Lung (tissue), 11 donors: ENCODE measurements at regions not wholly inside any gene's neighbourhood (a gene's known extent, or its start where the extent isn't known, plus 50 kb on each side); places are given as distances from the start of the nearest gene placed in this dataset.

Experiments
- ATAC-seq: fragments of 200-7000 bp; cut with Tn5 transposase; one replicate; pipeline ENCODE4 v1.9.1; 2020; ENCODE audit warnings: moderate number of reproducible peaks; ENCODE audit not compliant: insufficient read depth, low FRiP score
- DNase-seq, 3 donors: peaks; one replicate each; pipeline ENCODE4 v3.0.0-alpha.2; 2013 to 2017
- H3K27ac ChIP-seq, 2 donors: one replicate each; pipeline ENCODE4 v1.5.1; 2013; ENCODE audit warnings: mild to moderate bottlenecking in 2 of 2, moderate library complexity in 2 of 2, control low read depth in 1 of 2, inconsistent platforms in 1 of 2, low read depth in 1 of 2, low read length in 1 of 2
- H3K27me3 ChIP-seq, 3 donors: one replicate each; pipeline ENCODE4 v1.5.1; 2013; ENCODE audit warnings: low read length in 2 of 3; ENCODE audit not compliant: control insufficient read depth in 3 of 3, insufficient read depth in 3 of 3
- H3K36me3 ChIP-seq, 4 donors: one replicate each; pipeline ENCODE4 v1.5.1; 2013; ENCODE audit warnings: low read length in 4 of 4, mild to moderate bottlenecking in 1 of 4, moderate library complexity in 1 of 4; ENCODE audit not compliant: control insufficient read depth in 4 of 4, insufficient read depth in 4 of 4
- H3K4me1 ChIP-seq, 5 donors: one replicate each; pipeline ENCODE4 v1.5.1; 2013; ENCODE audit warnings: low read length in 5 of 5, mild to moderate bottlenecking in 2 of 5, moderate library complexity in 1 of 5; ENCODE audit not compliant: control insufficient read depth in 5 of 5, insufficient read depth in 5 of 5
- H3K4me3 ChIP-seq: one replicate; pipeline ENCODE4 v1.5.1; 2013; ENCODE audit warnings: mild to moderate bottlenecking, control low read depth, moderate library complexity
- H3K9ac ChIP-seq, 2 donors: one replicate each; pipeline ENCODE4 v1.5.1; 2013; ENCODE audit warnings: low read length in 2 of 2, control low read depth in 1 of 2; ENCODE audit not compliant: insufficient read depth in 1 of 2
- H3K9me3 ChIP-seq, 4 donors: one replicate each; pipeline ENCODE4 v1.5.1; 2013; ENCODE audit warnings: low read length in 3 of 4, mild to moderate bottlenecking in 1 of 4, moderate library complexity in 1 of 4; ENCODE audit not compliant: control insufficient read depth in 4 of 4, insufficient read depth in 3 of 4
- WGBS, 2 donors: extraction: QIAGEN DNeasy Blood & Tissue Kit; methylation state at CpG; one replicate each; pipeline ENCODE4 v1.1.7; 2013; 5-methylcytosine and 5-hydroxymethylcytosine counted together
- TF ChIP-seq, protein P1 (sequence below): IDR thresholded peaks from 2 replicates; pipeline ENCODE4 v1.5.1; 2012; ENCODE audit warnings: mild to moderate bottlenecking; ENCODE audit errors: control extremely low read depth, extremely low read depth
- donor health status: control.
- donor health status: control.
- donor health status: Bipolar disorder and iron deficiency.
- donor health status: healthy.
- donor health status: DM: yes; HTN: yes; CAD: no.

DNA sequence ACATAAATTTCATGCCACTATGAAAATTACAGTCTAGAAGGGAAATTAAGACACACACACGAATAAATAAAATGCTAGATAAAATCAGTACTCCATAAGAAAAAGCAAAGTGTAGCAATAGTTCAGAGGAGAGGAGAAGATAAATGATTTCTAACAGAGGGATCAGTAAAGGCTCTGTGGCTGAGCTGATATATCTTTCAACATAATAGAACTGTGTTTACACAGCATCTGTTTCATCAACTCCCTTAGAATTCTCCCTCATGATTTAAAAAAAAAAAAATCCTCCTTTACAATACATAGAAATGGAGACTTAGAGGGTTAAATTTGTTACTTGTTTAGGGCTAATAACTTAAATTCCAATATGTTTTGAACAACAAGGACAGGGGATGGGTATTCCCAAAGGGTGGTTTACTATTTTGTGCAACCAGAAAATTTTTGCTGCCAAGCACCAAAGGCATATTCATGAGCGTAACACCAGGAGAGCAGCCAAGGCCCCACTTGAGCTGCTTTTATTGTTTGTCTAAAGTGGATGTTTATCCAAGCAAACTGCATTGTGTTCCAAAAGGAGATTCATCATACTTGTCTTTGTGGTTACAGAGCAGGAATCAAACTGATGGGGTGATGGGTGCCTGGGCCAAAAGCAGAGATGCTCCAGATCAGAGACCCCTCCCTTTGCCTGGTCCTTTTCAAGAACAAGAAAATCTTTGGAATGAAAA lies 162.7 kb downstream of the BMP4 start:
- peaks cover 0 to 37% (median 11%) of the 10 kb centered on the region in 5 donors for H3K4me1 ChIP-seq
- TF ChIP-seq, protein P1, sequence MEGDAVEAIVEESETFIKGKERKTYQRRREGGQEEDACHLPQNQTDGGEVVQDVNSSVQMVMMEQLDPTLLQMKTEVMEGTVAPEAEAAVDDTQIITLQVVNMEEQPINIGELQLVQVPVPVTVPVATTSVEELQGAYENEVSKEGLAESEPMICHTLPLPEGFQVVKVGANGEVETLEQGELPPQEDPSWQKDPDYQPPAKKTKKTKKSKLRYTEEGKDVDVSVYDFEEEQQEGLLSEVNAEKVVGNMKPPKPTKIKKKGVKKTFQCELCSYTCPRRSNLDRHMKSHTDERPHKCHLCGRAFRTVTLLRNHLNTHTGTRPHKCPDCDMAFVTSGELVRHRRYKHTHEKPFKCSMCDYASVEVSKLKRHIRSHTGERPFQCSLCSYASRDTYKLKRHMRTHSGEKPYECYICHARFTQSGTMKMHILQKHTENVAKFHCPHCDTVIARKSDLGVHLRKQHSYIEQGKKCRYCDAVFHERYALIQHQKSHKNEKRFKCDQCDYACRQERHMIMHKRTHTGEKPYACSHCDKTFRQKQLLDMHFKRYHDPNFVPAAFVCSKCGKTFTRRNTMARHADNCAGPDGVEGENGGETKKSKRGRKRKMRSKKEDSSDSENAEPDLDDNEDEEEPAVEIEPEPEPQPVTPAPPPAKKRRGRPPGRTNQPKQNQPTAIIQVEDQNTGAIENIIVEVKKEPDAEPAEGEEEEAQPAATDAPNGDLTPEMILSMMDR, result no peak
- ATAC-seq (no peak), DNase-seq (peak; percentile 75 to 92 (median 92))
- no peak overlapping the region for H3K4me3 ChIP-seq
- H3K9ac ChIP-seq, result no peak overlapping the region
- no peaks in the 10 kb centered on the region for H3K9me3 ChIP-seq
- 58 to 71% methylated on average over 2 of the region's 2 CpGs for WGBS, 2 donors
- H3K27me3 ChIP-seq, result no peaks in the 10 kb centered on the region
- no peak overlapping the region for H3K27ac ChIP-seq
- H3K36me3 ChIP-seq, result no peaks in the 10 kb centered on the region

DNA sequence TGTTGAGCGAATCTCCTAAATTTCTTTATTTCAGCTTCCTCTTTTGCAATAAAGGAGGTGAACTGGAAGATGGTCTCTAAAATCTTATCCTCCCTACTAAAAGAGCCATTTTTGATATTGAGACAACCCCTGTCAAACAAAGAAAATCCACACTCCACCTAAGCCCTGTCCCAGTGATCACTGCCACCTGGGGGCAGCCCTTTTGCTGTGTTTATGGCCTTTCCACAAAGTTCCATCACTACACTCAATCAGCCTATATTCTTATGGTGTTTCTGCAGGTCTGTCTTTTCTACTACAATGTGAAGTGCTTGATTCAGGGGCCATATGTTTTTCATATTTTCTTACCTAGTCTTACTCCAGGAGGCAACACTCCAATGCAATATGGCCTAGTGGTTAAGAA lies 163.7 kb downstream of the BMP4 start:
- Histone ChIP-seq H3K36me3 (no peaks in the 10 kb centered on the region), H3K27me3 (no peaks in the 10 kb centered on the region), H3K9ac (no peak overlapping the region), H3K4me1 (peaks cover 0 to 43% (median 11%) of the 10 kb centered on the region in 5 donors), H3K9me3 (no peaks in the 10 kb centered on the region), H3K4me3 (no peak overlapping the region), H3K27ac (no peak overlapping the region)
- no peak for ATAC-seq
- no peak for DNase-seq
- 91 to 95% methylated on average over 1 of the region's 1 CpG for WGBS, 2 donors
- TF ChIP-seq, protein P1, result no peak

DNA sequence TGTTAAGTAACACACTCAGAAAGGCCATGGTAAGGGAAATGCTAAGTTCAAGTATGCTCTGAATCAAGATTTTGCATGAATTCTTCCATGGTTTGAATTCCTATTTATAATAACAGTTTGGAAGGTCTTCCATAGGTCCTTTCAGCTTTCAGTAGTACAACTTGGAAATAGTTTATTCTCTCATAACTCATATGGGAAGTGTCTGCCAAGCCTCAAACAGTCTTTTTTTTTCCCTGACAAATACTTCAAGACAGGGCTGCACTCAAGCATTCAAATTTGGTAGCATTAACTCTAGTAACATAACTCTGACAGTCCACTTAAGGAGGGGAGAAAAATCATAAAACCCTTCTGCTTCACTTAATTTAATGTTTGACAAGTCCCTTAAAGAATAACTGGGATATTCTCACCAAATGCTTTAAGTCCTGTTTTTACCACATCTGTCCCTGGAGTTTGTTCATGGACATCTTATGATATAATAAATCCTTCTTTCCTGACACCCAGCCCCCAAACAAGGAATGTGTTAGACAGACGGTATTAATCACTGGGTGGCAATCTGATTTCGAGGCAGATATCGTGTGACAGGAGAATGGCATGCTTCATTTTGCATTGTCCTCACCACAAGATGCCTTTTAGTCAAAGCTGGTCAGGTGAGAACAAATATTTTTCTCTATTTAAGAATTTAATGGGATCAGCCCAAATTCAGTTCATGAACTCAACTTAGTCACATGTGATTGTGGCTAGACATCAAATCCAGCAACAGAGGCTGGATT lies 165.7 kb downstream of the BMP4 start:
- H3K9ac ChIP-seq, result no peak overlapping the region
- H3K36me3 ChIP-seq, result no peaks in the 10 kb centered on the region
- no peak overlapping the region for H3K4me3 ChIP-seq
- no peaks in the 10 kb centered on the region for H3K27me3 ChIP-seq
- TF ChIP-seq, protein P1, result no peak
- 48 to 63% methylated on average over 3 of the region's 3 CpGs for WGBS, 2 donors
- H3K9me3 ChIP-seq, result no peaks in the 10 kb centered on the region
- no peak overlapping the region for H3K27ac ChIP-seq
- H3K4me1 ChIP-seq, result peaks cover 0 to 43% (median 11%) of the 10 kb centered on the region in 5 donors
- ATAC-seq (no peak), DNase-seq (peak in 2 of 3 donors; percentile 26 to 60)
